ENCODE measurements at regions not wholly inside any gene's neighbourhood (a gene's known extent, or its start where the extent isn't known, plus 50 kb on each side); places are given as distances from the start of the nearest gene placed in this dataset.

- no peak for TF ChIP-seq CTCF (IDR thresholded peaks at IDR 0.05; ENCODE audit: low read length)
- no peak for TF ChIP-seq EZH2phosphoT487 (IDR thresholded peaks at IDR 0.05; ENCODE audit: low read length)
Measured at GRCh38 chr12:20053782-20054181, 314.6 kb upstream of the PDE3A start.
